GM18511 (cell line): ENCODE measurements at regions not wholly inside any gene's neighbourhood (a gene's known extent, or its start where the extent isn't known, plus 50 kb on each side); places are given as distances from the start of the nearest gene placed in this dataset.

Source experiments
- ATAC-seq: cut with Tn5 transposase; IDR thresholded peaks from one replicate; pipeline ENCODE4 v1.9.1; 2021; ENCODE audit warnings: mild to moderate bottlenecking, moderate library complexity; ENCODE audit not compliant: unreplicated experiment

- no peak for ATAC-seq
These were observed 315.4 kb upstream of the CHST9 start for GRCh38 chr18:27500531-27500930.

- no peak for ATAC-seq
These were observed 312.1 kb upstream of the CHST9 start for GRCh38 chr18:27497246-27497645.

GRCh38 chr18:27493182-27493581 lies 308.1 kb upstream of the CHST9 start:
- no peak for ATAC-seq

- ATAC-seq = no peak
These were observed 306.7 kb upstream of the CHST9 start for GRCh38 chr18:27491772-27492171.

- no peak for ATAC-seq
These were observed 298.2 kb upstream of the CHST9 start for GRCh38 chr18:27483276-27483675.

- no peak for ATAC-seq
These were observed 293.4 kb upstream of the CHST9 start for GRCh38 chr18:27478459-27478858.

GRCh38 chr18:27473318-27473717 lies 288.2 kb upstream of the CHST9 start:
- no peak for ATAC-seq

GRCh38 chr18:27467073-27467472 lies 282.0 kb upstream of the CHST9 start:
- no peak for ATAC-seq

- ATAC-seq = no peak
These were observed 276.8 kb upstream of the CHST9 start for GRCh38 chr18:27461957-27462356.

- no peak for ATAC-seq
These were observed 264.0 kb upstream of the CHST9 start for GRCh38 chr18:27449104-27449503.

GRCh38 chr18:27447930-27448329 lies 262.8 kb upstream of the CHST9 start:
- ATAC-seq = no peak

- no peak for ATAC-seq
These were observed 262.4 kb upstream of the CHST9 start for GRCh38 chr18:27447451-27447881.

GRCh38 chr18:27430595-27430994 lies 245.5 kb upstream of the CHST9 start:
- no peak for ATAC-seq

- no peak for ATAC-seq
These were observed 243.8 kb upstream of the CHST9 start for GRCh38 chr18:27428716-27429475.

GRCh38 chr18:27428120-27428519 lies 243.0 kb upstream of the CHST9 start:
- no peak for ATAC-seq

GRCh38 chr18:27423581-27423980 lies 238.5 kb upstream of the CHST9 start:
- ATAC-seq = no peak

- ATAC-seq = no peak
These were observed 234.5 kb upstream of the CHST9 start for GRCh38 chr18:27419646-27420045.

- ATAC-seq = no peak
These were observed 230.4 kb upstream of the CHST9 start for GRCh38 chr18:27415495-27415894.

- ATAC-seq = no peak
These were observed 229.6 kb upstream of the CHST9 start for GRCh38 chr18:27414682-27415081.

GRCh38 chr18:27413495-27414401 lies 228.6 kb upstream of the CHST9 start:
- no peak for ATAC-seq

- ATAC-seq = no peak
These were observed 227.4 kb upstream of the CHST9 start for GRCh38 chr18:27412556-27412955.

GRCh38 chr18:27411911-27412310 lies 226.8 kb upstream of the CHST9 start:
- ATAC-seq = no peak
